HG03280 (cell line): ENCODE measurements at regions not wholly inside any gene's neighbourhood (a gene's known extent, or its start where the extent isn't known, plus 50 kb on each side); places are given as distances from the start of the nearest gene placed in this dataset.

Source experiments
- ATAC-seq: cut with Tn5 transposase; IDR thresholded peaks from one replicate; pipeline ENCODE4 v1.9.1; 2021; ENCODE audit warnings: mild to moderate bottlenecking, moderate library complexity; ENCODE audit not compliant: unreplicated experiment

- ATAC-seq, result no peak
Observed at GRCh38 chr2:14221466-14221865, 411.1 kb upstream of the LRATD1 start.

- no peak for ATAC-seq
Observed at GRCh38 chr2:14223576-14223975, 408.9 kb upstream of the LRATD1 start.

GRCh38 chr2:14231391-14231898 lies 401.1 kb upstream of the LRATD1 start:
- ATAC-seq, result no peak

- ATAC-seq, result no peak
Observed at GRCh38 chr2:14232217-14232616, 400.3 kb upstream of the LRATD1 start.

GRCh38 chr2:14234911-14235310 lies 397.6 kb upstream of the LRATD1 start:
- ATAC-seq, result no peak

GRCh38 chr2:14235667-14236066 lies 396.9 kb upstream of the LRATD1 start:
- ATAC-seq, result no peak

GRCh38 chr2:14237902-14238301 lies 394.6 kb upstream of the LRATD1 start:
- no peak for ATAC-seq

GRCh38 chr2:14239605-14240004 lies 392.9 kb upstream of the LRATD1 start:
- no peak for ATAC-seq

- no peak for ATAC-seq
Observed at GRCh38 chr2:14240868-14241267, 391.6 kb upstream of the LRATD1 start.

GRCh38 chr2:14245901-14246300 lies 386.6 kb upstream of the LRATD1 start:
- ATAC-seq, result no peak

GRCh38 chr2:14255135-14255820 lies 377.2 kb upstream of the LRATD1 start:
- ATAC-seq, result no peak

- ATAC-seq, result no peak
Observed at GRCh38 chr2:14256890-14257289, 375.6 kb upstream of the LRATD1 start.

GRCh38 chr2:14257801-14258507 lies 374.6 kb upstream of the LRATD1 start:
- no peak for ATAC-seq

- no peak for ATAC-seq
Observed at GRCh38 chr2:14261771-14262170, 370.7 kb upstream of the LRATD1 start.

- no peak for ATAC-seq
Observed at GRCh38 chr2:14263053-14263452, 369.5 kb upstream of the LRATD1 start.

- no peak for ATAC-seq
Observed at GRCh38 chr2:14270036-14270582, 362.4 kb upstream of the LRATD1 start.

- no peak for ATAC-seq
Observed at GRCh38 chr2:14272396-14273075, 360.0 kb upstream of the LRATD1 start.

GRCh38 chr2:14273650-14274049 lies 358.9 kb upstream of the LRATD1 start:
- ATAC-seq, result no peak

- no peak for ATAC-seq
Observed at GRCh38 chr2:14284244-14284643, 348.3 kb upstream of the LRATD1 start.

- no peak for ATAC-seq
Observed at GRCh38 chr2:14285812-14286211, 346.7 kb upstream of the LRATD1 start.

GRCh38 chr2:14288016-14288415 lies 344.5 kb upstream of the LRATD1 start:
- no peak for ATAC-seq

GRCh38 chr2:14292964-14293363 lies 339.6 kb upstream of the LRATD1 start:
- no peak for ATAC-seq
